Limb (tissue), 2 donors: ENCODE measurements at regions not wholly inside any gene's neighbourhood (a gene's known extent, or its start where the extent isn't known, plus 50 kb on each side); places are given as distances from the start of the nearest gene placed in this dataset.

Experiments used
- DNase-seq, 2 donors: peaks; one replicate each; pipeline ENCODE4 v3.0.0-alpha.2; 2016; ENCODE audit errors: extremely low spot score in 2 of 2

GRCh38 chr3:3259181-3259580 lies 79.7 kb upstream of the CRBN start:
- DNase-seq = no peak

- no peak for DNase-seq
These were observed 78.8 kb upstream of the CRBN start for GRCh38 chr3:3258281-3258680.

GRCh38 chr3:3241596-3241995 lies 62.1 kb upstream of the CRBN start:
- DNase-seq = no peak

- no peak for DNase-seq
These were observed 61.5 kb upstream of the CRBN start for GRCh38 chr3:3240986-3241385.

- no peak for DNase-seq
These were observed 58.5 kb upstream of the CRBN start for GRCh38 chr3:3237979-3238378.

GRCh38 chr3:3232251-3232650 lies 52.8 kb upstream of the CRBN start:
- DNase-seq = no peak
